Glutamatergic neuron (in vitro differentiated cells): ENCODE measurements at regions not wholly inside any gene's neighbourhood (a gene's known extent, or its start where the extent isn't known, plus 50 kb on each side); places are given as distances from the start of the nearest gene placed in this dataset.

Experiments used
- DNase-seq: peaks from one replicate; pipeline ENCODE4 v3.0.0; 2022
- H3K27ac Mint-ChIP-seq: one replicate; pipeline ENCODE4 v1.8.0; 2020; ENCODE audit warnings: mild to moderate bottlenecking, mixed read lengths, inconsistent platforms; ENCODE audit not compliant: unreplicated experiment
- H3K27me3 Mint-ChIP-seq: one replicate; pipeline ENCODE4 v1.8.0; 2020; ENCODE audit warnings: mild to moderate bottlenecking, moderate library complexity, mixed read lengths, inconsistent platforms; ENCODE audit not compliant: unreplicated experiment
- H3K36me3 Mint-ChIP-seq: one replicate; pipeline ENCODE4 v1.8.0; 2020; ENCODE audit warnings: mild to moderate bottlenecking, mixed read lengths, inconsistent platforms; ENCODE audit not compliant: unreplicated experiment
- H3K4me1 Mint-ChIP-seq: one replicate; pipeline ENCODE4 v1.8.0; 2020; ENCODE audit warnings: mild to moderate bottlenecking, low read depth, mixed read lengths, inconsistent platforms; ENCODE audit not compliant: unreplicated experiment
- H3K4me3 Mint-ChIP-seq: one replicate; pipeline ENCODE4 v1.8.0; 2020; ENCODE audit warnings: mild to moderate bottlenecking, mixed read lengths, inconsistent platforms; ENCODE audit not compliant: unreplicated experiment
- H3K9me3 Mint-ChIP-seq: one replicate; pipeline ENCODE4 v1.8.0; 2020; ENCODE audit warnings: mild to moderate bottlenecking, moderate library complexity, mixed read lengths, inconsistent platforms; ENCODE audit not compliant: unreplicated experiment
- TF ChIP-seq, protein P1 (sequence below): fragments of 200-600 bp; sonication (generic); IDR thresholded peaks from one replicate; pipeline ENCODE4 v1.5.0; 2021; ENCODE audit not compliant: partially characterized antibody, unreplicated experiment

DNA sequence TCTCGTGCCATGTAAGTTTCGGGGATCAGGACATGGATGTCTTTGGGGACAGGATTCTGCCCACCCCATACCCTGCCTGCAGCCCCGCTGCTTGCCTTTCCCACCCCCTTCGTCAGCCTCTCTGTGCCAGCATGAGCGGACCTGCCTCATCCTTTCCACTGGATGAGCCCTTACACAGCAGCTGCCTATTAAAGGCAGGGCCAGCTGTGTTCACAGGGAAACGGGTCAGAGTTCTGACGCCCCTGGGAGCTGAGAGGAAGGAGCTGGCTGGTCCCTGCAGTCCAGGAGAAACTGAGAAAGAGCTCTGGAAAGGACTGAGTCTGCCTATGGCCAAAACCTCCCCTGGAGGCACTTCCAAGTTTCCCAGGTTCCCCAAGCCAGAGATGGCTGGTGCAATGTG, 83.5 kb upstream of the NCOR2 start:
- Mint-ChIP-seq H3K27ac (no peak overlapping the region), H3K27me3 (peaks cover 21% of the 10 kb centered on the region), H3K4me3 (no peak overlapping the region), H3K4me1 (peaks cover 40% of the 10 kb centered on the region), H3K36me3 (no peaks in the 10 kb centered on the region), H3K9me3 (peaks cover 19% of the 10 kb centered on the region)
- DNase-seq, result no peak
- TF ChIP-seq, protein P1, sequence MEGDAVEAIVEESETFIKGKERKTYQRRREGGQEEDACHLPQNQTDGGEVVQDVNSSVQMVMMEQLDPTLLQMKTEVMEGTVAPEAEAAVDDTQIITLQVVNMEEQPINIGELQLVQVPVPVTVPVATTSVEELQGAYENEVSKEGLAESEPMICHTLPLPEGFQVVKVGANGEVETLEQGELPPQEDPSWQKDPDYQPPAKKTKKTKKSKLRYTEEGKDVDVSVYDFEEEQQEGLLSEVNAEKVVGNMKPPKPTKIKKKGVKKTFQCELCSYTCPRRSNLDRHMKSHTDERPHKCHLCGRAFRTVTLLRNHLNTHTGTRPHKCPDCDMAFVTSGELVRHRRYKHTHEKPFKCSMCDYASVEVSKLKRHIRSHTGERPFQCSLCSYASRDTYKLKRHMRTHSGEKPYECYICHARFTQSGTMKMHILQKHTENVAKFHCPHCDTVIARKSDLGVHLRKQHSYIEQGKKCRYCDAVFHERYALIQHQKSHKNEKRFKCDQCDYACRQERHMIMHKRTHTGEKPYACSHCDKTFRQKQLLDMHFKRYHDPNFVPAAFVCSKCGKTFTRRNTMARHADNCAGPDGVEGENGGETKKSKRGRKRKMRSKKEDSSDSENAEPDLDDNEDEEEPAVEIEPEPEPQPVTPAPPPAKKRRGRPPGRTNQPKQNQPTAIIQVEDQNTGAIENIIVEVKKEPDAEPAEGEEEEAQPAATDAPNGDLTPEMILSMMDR, result no peak

- no peak overlapping the region for H3K4me3 Mint-ChIP-seq
- TF ChIP-seq, protein P1, result no peak
- peaks cover 18% of the 10 kb centered on the region for H3K27me3 Mint-ChIP-seq
- no peak overlapping the region for H3K27ac Mint-ChIP-seq
- no peaks in the 10 kb centered on the region for H3K36me3 Mint-ChIP-seq
- H3K9me3 Mint-ChIP-seq, result peaks cover 15% of the 10 kb centered on the region
- DNase-seq, result no peak
- H3K4me1 Mint-ChIP-seq, result peaks cover 30% of the 10 kb centered on the region
Observed at GRCh38 chr12:124648710-124649384, 81.4 kb upstream of the NCOR2 start.

GRCh38 chr12:124647316-124647715, 79.9 kb upstream of the NCOR2 start:
- Mint-ChIP-seq H3K27me3 (peaks cover 17% of the 10 kb centered on the region), H3K4me3 (no peak overlapping the region), H3K27ac (no peak overlapping the region), H3K4me1 (peaks cover 32% of the 10 kb centered on the region), H3K36me3 (no peaks in the 10 kb centered on the region), H3K9me3 (peaks cover 10% of the 10 kb centered on the region)
- TF ChIP-seq, protein P1, result no peak
- no peak for DNase-seq

DNA sequence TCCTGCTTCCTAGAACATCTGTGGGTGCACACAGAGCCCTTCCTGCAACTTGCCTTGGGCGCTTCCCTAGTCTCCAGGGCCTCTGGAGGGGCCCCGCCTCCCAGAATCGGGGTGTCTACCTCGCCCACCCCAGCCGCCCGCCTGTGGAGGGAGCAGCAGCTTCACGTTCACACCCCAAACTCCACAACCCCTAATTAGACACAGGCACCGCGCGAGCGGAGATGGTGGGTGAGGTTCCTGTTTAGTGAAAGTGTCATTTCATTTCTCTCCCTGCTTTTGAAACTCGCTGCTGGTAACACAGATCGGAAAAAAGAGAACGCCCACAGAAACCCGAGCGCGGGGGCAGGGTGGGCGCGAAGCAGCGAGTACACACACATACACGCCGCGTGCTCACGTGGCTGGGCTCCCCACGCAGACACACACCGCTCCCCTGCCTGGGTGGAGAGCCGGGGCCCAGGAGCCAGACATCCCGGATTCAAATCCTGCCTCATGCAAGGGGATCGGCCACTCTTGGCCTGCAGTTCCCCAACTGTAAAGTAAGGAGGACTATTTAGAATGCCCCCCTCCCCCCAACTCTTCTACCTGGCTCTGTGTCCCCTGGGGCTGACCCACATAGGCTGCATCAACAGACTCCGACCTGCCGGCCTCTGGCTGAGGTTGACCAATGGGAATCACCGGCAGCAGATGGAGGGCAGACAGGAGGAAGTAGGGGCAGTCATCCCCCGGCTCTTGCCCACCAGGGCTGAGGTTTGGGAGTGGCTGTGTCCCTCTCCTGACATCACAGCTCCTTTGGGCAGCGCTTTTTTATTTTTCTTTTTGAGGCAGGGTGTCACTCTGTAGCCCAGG, 79.2 kb upstream of the NCOR2 start:
- Mint-ChIP-seq H3K27ac (no peak overlapping the region), H3K4me1 (peaks cover 30% of the 10 kb centered on the region), H3K4me3 (no peak overlapping the region), H3K9me3 (peaks cover 8% of the 10 kb centered on the region), H3K27me3 (peaks cover 15% of the 10 kb centered on the region), H3K36me3 (no peaks in the 10 kb centered on the region)
- TF ChIP-seq, protein P1, result no peak
- DNase-seq, result no peak
